Panc1 (cell line): ENCODE measurements at regions not wholly inside any gene's neighbourhood (a gene's known extent, or its start where the extent isn't known, plus 50 kb on each side); places are given as distances from the start of the nearest gene placed in this dataset.

Source experiments
- ATAC-seq: fragments of 200-7000 bp; cut with Tn5 transposase; 2 replicates; pipeline ENCODE4 v1.9.1; 2020; ENCODE audit warnings: mild to moderate bottlenecking, moderate library complexity
- BruUV-seq: library from RNA; stranded (reverse); fragments of 400-500 nt; replicated peaks from 2 replicates; lab custom pipeline; 2021; lab: Mats Ljungman, UMichigan
- CTCF ChIA-PET: fragments of 300-600 bp; sonication (Branson Sonifier 250); formaldehyde crosslinking; loops from one replicate; lab custom pipeline; 2022; ENCODE audit warnings: antibody characterized with exemption; lab: Charles Lee
- POLR2A ChIA-PET: fragments of 300-600 bp; sonication (Branson Sonifier 250); formaldehyde crosslinking; loops from one replicate; lab custom pipeline; 2022; ENCODE audit warnings: antibody characterized with exemption; lab: Charles Lee
- DNase-seq: peaks from one replicate; pipeline ENCODE4 v3.0.0-alpha.2; 2010; ENCODE audit warnings: low read depth, low spot score
- H3K27ac ChIP-seq: 2 replicates; pipeline ENCODE4 v1.5.1; 2011; ENCODE audit warnings: mild to moderate bottlenecking, low read length, inconsistent platforms
- H3K27me3 ChIP-seq: fragments of 200-500 bp; sonication (Bioruptor generic); 2 replicates; pipeline ENCODE4 v1.6.0; 2014; ENCODE audit warnings: low read length, inconsistent platforms; ENCODE audit not compliant: control insufficient read depth, insufficient read depth
- H3K36me3 ChIP-seq: fragments of 200-500 bp; sonication (Bioruptor generic); 2 replicates; pipeline ENCODE4 v1.5.1; 2014; ENCODE audit warnings: inconsistent platforms, mild to moderate bottlenecking, low read length, moderate library complexity; ENCODE audit not compliant: control insufficient read depth, insufficient read depth
- H3K4me1 ChIP-seq: 2 replicates; pipeline ENCODE4 v1.5.1; 2011; ENCODE audit warnings: inconsistent platforms, mild to moderate bottlenecking, low read length, moderate library complexity; ENCODE audit not compliant: control insufficient read depth, insufficient read depth
- H3K4me3 ChIP-seq, 2 experiments: 2 replicates each; pipeline ENCODE4 v1.5.1; 2011 to 2012; ENCODE audit warnings: low read depth in 2 of 2, low read length in 2 of 2, mild to moderate bottlenecking in 2 of 2, inconsistent platforms in 1 of 2, moderate library complexity in 1 of 2
- H3K9me3 ChIP-seq: fragments of 200-500 bp; sonication (Bioruptor generic); 2 replicates; pipeline ENCODE4 v1.5.1; 2014; ENCODE audit warnings: low read depth, mild to moderate bottlenecking, inconsistent platforms, low read length, moderate library complexity; ENCODE audit not compliant: control insufficient read depth, insufficient read depth
- POLR2AphosphoS5 ChIP-seq: IDR thresholded peaks from 2 replicates; pipeline ENCODE4 v1.6.1; 2012; ENCODE audit warnings: mild to moderate bottlenecking, low read depth, low read length, moderate library complexity
- SIN3A ChIP-seq: IDR thresholded peaks from 2 replicates; pipeline ENCODE4 v1.6.1; 2012; ENCODE audit warnings: low read depth, mild to moderate bottlenecking, low read length, moderate library complexity, borderline replicate concordance; ENCODE audit not compliant: insufficient read depth
- TCF7L2 ChIP-seq: IDR thresholded peaks from 2 replicates; pipeline ENCODE4 v1.6.1; 2011; ENCODE audit warnings: mild to moderate bottlenecking, low read depth, low read length, inconsistent platforms
- in situ Hi-C: cut with HindIII; loops from 2 replicates; pipeline ENCODE4 v1.10.0; 2016; ENCODE audit warnings: low sequenced_read_pairs, low pct_unique_long_range_greater_than_20kb
- intact Hi-C: fragments of 100-400 bp; cut with micrococcal nuclease; formaldehyde crosslinking; loops from one replicate; pipeline ENCODE4 v1.10.0; 2022; ENCODE audit not compliant: unreplicated experiment
- TF ChIP-seq, protein P1 (sequence below), 2 experiments: IDR thresholded peaks; 2 replicates each; pipeline ENCODE4 v1.6.1; 2011 to 2012; ENCODE audit warnings: low read depth in 2 of 2, control low read depth in 1 of 2, low read length in 1 of 2, mild to moderate bottlenecking in 1 of 2, moderate library complexity in 1 of 2; ENCODE audit not compliant: insufficient read depth in 1 of 2
- TF ChIP-seq, protein P2 (sequence below): fragments of 450-650 bp; IDR thresholded peaks from 2 replicates; pipeline ENCODE4 v1.5.1; 2017; ENCODE audit warnings: mild to moderate bottlenecking

DNA sequence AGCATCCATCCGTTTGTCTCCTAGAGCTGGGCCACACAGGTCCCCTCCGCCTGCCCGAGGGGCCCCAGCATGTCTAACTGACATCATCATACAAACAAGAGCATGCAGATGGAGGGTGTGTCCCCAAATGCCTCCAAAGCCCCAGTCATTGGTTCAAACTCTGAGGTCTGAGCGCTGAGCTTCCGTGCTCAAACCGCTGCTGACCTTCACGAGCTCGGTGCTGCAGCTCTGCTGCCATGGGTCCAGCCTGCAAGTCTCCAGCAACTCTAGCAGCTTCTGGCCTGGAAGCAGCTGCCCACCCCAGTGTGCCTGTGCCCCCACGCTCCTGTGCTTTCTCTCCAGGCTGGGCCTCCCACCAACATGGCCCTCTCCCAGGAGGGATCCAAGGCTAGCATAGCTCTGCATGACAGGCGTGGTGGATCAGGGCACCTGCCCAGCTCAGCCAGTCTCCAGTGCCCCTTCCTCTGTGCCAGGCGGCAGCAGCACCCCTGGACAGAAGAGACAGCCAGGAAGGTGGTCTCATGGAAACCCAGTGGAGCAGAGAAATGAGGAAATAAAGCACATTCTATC lies 131.6 kb upstream of the PMEPA1 start:
- no TSS peak for BruUV-seq

DNA sequence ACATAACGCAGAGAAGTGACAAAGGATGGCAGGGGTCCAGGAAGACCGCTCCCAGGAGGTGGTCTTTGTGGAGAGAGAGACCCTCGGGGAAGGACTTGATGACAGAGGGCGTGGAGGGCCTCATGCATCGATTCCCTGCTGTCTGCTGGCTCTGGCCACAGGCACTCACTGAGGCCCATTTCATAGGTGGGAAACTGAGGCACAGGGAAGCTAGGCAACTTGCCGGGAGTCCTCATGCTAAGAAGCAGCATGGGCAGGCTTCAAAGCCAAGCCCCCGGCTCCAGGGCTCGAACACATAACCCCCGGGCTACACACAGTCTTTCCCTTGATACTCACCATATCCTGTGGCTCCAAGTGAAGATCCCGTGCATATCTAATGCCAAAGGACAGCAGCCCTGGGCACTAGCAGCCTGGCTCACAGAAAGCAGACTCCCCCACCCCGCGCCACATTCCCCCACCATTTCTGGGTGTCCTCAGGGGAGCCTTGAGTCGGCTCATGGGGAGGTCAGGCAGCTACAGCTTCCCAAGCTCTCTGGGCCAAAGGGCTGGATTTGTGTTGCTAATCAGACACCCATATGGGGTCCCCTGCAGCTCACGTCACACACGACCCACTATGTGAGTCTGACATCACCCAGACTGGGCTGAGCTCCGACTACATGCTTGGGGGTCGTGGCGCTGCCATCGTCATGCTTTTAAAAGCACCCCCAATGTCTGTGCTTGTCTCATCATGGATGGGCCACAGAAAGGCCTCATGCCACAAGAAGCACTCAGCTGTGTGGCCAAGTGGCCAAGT lies 130.9 kb upstream of the PMEPA1 start:
- no peaks in the 10 kb centered on the region for H3K36me3 ChIP-seq
- H3K4me1 ChIP-seq = no peaks in the 10 kb centered on the region
- no TSS peak for BruUV-seq
- ATAC-seq (no peak), DNase-seq (no peak)
- ChIA-PET POLR2A (no interaction called here), CTCF (no interaction called here)
- no peaks in the 10 kb centered on the region for H3K27me3 ChIP-seq
- in situ Hi-C loops = no loop called here
- H3K4me3 ChIP-seq = no peak overlapping the region
- intact Hi-C loops = no loop called here
- TF ChIP-seq, protein P1, sequence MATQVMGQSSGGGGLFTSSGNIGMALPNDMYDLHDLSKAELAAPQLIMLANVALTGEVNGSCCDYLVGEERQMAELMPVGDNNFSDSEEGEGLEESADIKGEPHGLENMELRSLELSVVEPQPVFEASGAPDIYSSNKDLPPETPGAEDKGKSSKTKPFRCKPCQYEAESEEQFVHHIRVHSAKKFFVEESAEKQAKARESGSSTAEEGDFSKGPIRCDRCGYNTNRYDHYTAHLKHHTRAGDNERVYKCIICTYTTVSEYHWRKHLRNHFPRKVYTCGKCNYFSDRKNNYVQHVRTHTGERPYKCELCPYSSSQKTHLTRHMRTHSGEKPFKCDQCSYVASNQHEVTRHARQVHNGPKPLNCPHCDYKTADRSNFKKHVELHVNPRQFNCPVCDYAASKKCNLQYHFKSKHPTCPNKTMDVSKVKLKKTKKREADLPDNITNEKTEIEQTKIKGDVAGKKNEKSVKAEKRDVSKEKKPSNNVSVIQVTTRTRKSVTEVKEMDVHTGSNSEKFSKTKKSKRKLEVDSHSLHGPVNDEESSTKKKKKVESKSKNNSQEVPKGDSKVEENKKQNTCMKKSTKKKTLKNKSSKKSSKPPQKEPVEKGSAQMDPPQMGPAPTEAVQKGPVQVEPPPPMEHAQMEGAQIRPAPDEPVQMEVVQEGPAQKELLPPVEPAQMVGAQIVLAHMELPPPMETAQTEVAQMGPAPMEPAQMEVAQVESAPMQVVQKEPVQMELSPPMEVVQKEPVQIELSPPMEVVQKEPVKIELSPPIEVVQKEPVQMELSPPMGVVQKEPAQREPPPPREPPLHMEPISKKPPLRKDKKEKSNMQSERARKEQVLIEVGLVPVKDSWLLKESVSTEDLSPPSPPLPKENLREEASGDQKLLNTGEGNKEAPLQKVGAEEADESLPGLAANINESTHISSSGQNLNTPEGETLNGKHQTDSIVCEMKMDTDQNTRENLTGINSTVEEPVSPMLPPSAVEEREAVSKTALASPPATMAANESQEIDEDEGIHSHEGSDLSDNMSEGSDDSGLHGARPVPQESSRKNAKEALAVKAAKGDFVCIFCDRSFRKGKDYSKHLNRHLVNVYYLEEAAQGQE (IDR thresholded peaks at IDR 0.05; ENCODE audit: insufficient read depth in 1 of 2, low read depth in 2 of 2, low read length in 1 of 2) = no peak
- TF ChIP-seq POLR2AphosphoS5 = no peak
- no peak for TF ChIP-seq SIN3A
- H3K27ac ChIP-seq = no peak overlapping the region
- H3K9me3 ChIP-seq = no peaks in the 10 kb centered on the region

More for the DNA sequence above, 131.6 kb upstream of the PMEPA1 start:
- Histone ChIP-seq H3K36me3 (no peaks in the 10 kb centered on the region), H3K4me3 (no peak overlapping the region), H3K4me1 (no peaks in the 10 kb centered on the region), H3K9me3 (no peaks in the 10 kb centered on the region), H3K27me3 (no peaks in the 10 kb centered on the region), H3K27ac (no peak overlapping the region)
- ATAC-seq (no peak), DNase-seq (no peak)
- ChIA-PET POLR2A (no interaction called here), CTCF (no interaction called here)
- no peak for TF ChIP-seq POLR2AphosphoS5
- TF ChIP-seq, protein P2, sequence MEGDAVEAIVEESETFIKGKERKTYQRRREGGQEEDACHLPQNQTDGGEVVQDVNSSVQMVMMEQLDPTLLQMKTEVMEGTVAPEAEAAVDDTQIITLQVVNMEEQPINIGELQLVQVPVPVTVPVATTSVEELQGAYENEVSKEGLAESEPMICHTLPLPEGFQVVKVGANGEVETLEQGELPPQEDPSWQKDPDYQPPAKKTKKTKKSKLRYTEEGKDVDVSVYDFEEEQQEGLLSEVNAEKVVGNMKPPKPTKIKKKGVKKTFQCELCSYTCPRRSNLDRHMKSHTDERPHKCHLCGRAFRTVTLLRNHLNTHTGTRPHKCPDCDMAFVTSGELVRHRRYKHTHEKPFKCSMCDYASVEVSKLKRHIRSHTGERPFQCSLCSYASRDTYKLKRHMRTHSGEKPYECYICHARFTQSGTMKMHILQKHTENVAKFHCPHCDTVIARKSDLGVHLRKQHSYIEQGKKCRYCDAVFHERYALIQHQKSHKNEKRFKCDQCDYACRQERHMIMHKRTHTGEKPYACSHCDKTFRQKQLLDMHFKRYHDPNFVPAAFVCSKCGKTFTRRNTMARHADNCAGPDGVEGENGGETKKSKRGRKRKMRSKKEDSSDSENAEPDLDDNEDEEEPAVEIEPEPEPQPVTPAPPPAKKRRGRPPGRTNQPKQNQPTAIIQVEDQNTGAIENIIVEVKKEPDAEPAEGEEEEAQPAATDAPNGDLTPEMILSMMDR = no peak
- no peak for TF ChIP-seq TCF7L2
- TF ChIP-seq, protein P1 (IDR thresholded peaks at IDR 0.05; ENCODE audit: insufficient read depth in 1 of 2, low read depth in 2 of 2, low read length in 1 of 2) = no peak
- no peak for TF ChIP-seq SIN3A
- intact Hi-C loops (no loop called here), in situ Hi-C loops (no loop called here)
